GM21367 (cell line): ENCODE measurements at regions not wholly inside any gene's neighbourhood (a gene's known extent, or its start where the extent isn't known, plus 50 kb on each side); places are given as distances from the start of the nearest gene placed in this dataset.
"Not testable (repeated sequence)": the region's sequence is repeated elsewhere in the genome, so short reads cannot be mapped to it uniquely, and the experiment has no call there.

Source experiments
- ATAC-seq: cut with Tn5 transposase; IDR thresholded peaks from one replicate; pipeline ENCODE4 v1.9.1; 2021; ENCODE audit not compliant: unreplicated experiment

DNA sequence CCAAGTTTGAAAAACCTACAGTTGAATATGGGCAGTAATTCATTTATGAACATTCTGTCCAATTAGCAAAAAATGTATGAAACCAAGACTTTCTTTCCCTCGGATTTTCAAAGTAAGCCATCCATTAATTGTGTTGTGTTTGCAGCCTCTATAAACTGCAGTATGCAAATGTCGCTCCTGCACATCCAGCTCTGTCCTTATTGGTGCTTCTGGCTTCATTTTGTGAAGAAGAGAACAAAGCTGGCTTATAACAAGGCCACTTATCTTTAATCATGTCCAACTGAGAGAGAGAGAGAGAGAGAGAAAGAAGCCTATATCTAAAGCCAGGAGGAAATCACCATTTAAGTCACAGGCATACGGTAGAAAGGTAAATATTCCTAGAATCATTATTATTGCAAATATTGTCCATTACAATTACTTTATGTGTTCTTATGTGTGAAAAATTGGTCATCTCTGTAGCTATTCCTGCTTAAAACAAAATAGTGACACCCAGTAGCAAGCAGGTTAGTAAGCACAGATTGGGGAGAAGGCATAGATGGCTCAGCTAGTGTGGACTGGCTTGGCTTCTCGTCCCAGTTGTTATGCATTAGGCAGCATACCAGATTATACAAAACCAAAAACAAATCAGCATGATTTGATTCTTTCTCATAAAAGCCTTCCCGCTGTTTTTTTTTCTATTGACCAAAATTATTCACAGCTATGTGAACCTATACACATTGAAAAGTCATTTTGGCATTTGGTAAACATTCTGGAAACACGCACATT is 726.4 kb upstream of the SOX11 start:
- ATAC-seq, result no peak

DNA sequence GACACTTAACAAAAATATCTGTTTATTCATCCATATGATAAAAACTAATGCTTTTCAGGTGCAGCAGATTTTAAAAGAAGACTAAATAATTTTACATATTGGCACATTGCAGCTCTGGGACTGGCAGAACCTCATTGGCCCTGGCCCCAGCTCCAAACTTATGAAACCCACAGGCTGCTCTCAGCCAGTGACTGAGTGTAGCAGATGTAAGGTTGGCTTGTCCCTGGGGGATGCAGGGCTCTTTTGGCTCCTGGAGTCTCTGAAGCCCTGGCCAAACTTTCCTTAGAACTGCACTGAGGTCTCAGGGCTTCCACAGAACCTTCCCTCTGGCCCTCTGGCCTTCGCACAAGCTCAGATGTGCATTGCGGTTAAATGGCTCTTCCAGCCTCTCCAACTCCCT is 725.0 kb upstream of the SOX11 start:
- no peak for ATAC-seq

DNA sequence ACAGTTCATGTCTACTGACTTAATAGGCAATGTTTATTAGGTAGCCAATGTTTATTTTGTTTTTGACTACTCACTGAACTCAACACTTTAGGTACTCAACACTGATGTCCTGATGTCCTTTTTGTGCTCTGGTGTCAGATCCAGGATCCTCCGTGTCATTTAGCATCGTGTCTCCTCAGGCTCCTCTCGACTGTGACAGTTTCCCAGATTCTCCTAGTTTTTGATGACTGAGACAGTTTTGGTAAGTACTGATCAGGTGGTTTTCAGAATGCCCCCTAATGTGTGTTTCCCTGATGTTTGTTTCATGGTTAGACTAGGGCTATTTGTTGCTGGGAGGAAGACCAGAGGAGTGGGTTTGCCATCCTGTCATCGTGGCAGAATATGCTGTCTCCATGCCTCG is 719.7 kb upstream of the SOX11 start:
- no peak for ATAC-seq

DNA sequence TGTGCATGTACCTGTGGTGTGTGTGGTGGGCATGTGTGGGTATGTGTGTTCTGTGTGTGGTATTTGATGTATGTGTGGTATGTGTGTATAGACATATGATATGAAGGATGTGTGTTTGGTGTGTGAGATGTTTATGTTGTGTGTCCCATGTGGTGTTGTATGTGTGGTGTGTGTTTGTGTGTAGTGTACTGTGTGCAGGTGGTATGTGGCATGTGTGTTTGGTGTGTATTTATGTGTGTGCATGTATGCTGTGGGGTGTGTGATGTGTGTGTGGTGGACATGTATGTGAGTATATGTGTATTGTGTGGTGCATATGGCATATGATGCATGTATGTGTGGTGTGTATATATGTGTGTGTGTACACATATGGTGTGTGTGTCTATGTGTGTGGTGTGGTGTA is 718.8 kb upstream of the SOX11 start:
- ATAC-seq, result no peak

DNA sequence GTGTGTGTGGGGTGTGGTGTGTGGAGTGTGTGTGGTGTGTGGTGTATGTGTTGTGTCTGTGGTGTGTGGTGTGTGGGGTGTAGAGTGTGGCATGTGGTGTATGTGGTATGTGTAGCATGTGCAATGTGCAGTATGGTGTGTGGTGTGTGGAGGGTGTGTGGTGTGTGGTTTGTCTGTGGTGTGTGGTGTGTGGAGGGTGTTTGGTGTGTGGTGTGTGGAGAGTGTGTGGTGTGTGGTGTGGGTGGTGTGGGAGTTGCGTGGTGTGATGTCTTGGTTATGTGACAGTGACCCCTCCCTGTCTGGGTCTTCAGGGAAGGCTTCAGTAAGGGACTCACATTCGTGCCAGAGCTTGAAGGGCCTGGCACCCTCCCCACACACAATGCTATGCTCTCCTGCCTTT is 718.2 kb upstream of the SOX11 start:
- ATAC-seq, result no peak

DNA sequence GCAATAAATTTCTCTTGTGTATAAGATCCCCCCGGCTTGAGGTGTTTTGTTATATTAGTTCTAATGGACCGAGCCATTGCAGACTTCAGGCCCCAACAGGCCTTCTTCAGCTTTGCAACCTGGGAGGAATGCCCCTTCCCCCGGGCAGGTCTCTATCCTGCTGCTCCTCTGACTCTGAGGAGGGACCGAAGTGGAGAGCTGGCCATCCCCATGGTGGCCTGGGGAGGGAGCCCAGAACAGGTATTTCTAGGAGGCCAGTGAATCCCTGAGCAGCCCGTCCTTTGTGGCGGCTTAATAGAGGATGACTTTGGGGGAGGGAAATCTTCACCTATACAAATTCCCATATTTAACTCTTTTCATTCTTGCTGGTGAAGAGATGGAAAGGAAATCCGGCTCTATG is 715.8 kb upstream of the SOX11 start:
- no peak for ATAC-seq

DNA sequence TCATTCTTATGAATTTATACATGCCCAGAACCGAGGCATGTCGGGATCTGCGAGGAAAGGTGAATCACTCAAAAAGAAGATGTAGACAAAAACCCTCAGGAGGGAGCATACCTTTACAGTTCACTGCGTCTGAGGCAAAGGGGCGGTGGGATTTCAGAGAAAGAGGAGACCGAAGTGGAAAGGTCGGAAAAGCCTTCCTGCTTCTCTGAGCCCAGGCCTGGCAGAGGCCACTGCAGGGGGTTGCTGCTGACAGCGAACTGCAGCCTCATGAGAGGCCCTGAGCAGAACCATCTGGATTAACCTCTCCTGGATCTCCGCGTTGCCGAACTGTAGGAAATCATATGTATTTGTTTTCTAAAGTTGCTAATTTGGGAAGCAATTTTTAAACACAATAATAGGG is 713.1 kb upstream of the SOX11 start:
- ATAC-seq, result no peak

DNA sequence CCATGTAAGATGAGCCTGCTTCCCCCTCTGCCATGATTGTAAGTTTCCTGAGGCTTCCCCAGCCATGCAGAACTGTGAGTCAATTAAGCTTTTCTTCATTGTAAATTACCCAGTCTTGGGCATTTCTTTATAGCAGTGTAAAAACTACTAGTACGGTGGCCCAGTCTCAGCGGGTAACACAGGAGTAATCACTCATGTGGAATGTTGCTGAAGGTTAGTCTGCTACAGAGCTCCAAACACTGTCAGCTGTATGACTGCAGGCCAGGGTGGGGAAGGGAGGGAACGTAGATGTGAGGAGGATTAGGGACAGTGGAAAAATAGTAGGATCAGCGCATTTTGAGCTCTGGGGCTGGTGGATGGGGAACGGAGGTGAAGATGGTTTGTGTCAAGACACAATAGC is 711.2 kb upstream of the SOX11 start:
- ATAC-seq, result no peak

DNA sequence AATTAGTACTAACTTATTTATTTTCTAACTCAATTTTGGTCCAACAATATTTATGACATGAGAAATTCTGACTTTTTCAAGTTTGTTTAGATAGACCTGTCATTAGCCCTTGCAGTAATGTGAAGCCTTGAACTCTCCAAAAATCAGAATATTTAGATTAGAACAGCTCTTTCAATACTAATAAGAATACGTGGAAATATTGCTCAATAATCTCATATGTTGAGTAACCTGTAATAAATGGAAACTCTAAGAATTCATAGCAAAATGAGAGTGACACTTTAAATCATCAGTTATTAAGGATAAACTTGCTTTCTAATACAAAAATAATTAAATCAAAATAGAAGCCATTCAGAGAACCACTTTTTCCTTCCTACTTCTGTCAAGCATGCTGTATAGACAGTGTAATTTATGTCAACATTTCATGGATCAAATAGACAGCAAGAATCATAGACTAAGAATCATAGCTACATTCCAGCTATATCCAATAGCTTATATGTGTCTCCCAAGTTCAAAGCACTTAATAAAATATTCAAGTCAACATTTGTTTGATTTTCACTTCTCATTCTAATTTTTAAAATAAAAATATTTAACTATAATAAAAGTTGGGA is 710.3 kb upstream of the SOX11 start:
- ATAC-seq, result no peak

DNA sequence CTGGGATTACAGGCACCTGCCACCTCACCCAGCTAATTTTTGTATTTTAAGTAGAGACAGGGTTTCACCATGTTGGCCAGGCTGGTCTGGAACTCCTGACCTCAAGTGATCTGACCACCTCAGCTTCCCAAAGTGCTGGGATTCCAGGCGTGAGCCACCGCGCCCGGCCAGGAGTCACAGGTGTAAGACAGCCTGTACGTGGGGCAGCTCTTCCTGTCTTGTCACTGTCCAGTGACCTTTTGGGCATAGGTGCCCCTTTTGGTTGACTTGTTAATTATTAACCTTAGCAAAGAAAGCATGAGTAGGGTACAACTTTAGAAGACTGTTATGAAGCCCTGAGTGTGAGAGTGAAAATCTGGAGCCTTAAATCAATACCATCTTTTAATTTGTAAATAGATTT is 703.7 kb upstream of the SOX11 start:
- ATAC-seq, result not testable (repeated sequence)

DNA sequence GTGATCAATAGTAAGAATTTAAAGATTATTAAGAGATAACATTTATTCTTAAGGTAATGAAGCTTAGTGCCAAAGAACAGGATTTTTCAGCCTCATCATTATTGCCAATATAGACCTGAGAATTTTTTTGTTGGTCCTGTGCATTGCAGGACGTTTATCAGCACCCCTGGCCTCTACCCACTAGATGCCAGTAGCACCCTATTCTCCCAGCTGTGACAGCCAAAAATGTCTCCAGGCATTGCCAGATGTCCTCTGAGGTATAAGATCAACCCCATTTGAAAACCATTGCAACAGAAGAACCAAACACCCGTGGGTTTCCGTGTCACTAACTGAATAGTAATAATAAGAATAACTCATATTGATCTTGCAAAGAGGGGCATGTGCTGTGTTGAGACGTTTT is 700.0 kb upstream of the SOX11 start:
- ATAC-seq, result no peak

DNA sequence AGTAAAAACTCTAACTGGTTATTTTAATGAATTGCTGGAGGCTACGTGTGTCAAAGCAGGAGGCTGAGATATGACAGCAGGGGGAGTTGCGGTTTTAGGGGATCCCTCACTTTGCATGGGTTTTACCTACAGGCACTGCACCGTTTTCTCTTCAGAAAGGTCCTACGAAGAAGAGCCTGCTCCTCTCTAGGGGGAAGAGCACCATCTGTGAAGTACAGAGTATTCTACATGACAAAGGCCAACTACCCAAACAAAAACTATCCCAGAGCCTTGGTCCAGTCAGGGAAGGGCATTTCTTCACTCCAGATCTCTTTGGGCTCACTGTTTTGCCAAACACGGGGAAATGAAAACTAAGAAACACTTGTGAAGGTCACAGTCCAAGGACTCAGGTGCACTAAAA is 696.7 kb upstream of the SOX11 start:
- ATAC-seq, result no peak

DNA sequence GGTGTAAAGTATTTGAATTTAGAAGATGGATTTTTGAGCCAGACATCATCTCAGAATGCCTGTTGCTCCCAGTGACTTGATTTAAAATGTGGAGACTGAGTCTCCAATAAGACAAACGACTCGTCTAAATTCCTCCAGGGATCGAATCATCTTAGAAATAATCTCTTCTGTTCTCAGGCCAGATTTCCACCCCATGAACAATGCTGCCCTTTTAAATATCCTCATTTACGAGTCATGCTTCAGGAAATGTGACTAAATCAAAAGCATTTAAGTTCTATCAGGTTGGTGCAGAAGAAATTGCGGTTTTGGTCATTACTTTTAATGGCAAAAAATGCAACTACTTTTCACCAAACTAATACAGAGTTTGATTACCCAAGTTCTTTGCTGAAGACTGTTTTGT is 684.6 kb upstream of the SOX11 start:
- ATAC-seq, result no peak

DNA sequence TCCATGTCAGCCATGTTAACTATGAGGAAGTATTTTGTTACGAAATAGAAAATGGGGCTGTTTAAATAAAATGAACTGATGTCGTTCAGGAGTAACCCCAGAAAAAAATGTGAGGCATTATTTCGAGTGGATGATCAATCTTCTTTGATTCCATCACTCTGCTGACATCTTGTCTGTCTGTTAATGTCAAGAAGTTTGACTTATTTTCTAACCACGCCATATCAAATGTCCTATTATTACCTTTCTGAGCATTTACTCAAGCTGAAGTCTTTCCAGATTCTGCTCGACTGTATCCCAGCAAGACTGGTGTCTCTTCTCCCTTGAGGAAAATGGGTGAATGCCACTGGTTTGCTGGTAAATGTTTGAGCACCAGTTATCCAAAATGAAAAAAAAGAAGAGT is 672.9 kb upstream of the SOX11 start:
- no peak for ATAC-seq

DNA sequence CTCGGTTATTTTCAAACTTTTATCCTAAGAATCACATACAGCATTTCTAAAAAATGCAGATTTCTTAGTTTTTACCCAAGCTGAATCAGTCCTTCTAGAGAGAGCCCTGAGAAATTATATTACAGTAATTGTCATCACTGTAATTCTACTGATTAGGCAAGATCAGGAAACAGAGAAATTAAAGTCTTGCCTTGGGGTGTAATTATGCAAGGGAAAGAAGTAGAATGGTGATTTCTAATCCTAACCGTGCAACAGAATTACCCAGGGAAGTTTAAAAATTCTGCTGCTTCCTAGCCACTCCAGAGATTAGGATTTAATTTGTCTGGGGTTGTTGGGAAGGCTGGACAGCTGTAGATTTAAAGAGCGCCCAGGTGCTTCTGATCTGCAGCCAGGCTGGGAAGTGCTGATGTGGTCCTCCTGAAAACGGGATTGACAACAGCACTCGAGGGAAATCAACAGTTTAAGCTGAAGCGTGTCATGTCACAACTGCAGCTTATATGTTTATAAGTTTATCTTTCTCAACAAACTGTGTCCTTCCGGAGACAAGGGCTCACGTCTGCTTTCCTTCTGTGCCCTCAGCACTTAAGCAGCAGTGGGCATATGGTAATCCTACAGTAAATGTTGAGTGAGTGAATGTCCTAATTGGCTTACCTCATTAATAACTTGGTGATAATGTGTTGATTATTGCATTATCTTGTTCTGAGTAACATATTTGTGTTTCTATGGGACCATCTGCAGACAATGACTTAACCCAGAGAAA is 671.9 kb upstream of the SOX11 start:
- no peak for ATAC-seq

DNA sequence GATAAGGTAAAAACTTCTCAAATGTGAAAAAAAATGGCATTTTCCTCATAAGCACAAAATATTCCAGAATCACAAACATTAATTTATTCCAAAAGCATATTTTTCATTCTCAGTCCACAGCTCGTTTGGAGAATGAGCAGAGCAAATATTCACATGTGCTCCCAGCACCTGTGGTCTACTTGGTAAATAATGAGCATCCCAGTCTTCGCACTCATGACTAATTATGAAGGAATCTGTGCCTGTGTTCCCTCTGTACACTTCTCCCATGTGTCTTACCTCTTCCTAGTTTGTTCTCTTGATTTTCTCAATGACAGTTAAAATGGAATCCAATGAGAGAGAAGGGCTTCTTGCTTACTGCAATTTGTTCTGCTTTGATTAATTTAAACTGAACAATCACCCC is 671.0 kb upstream of the SOX11 start:
- ATAC-seq, result no peak

DNA sequence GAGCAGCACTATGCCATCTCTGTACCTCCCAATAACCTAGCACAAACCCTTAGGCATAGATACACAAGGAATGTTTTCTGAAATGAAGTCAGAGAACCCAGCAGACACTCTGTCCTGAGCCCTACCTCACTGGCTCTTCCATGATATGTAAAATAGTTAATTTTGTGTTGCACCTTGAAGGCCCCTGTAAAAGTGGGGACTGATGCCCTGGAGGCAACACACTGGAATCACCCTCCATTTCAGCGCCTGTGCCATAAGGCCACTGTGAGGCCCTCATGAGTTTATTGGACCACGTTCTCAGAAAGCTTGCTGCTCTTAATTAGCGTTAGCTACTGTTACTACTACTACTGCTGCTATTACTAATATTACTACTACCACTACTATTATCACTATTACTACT is 670.1 kb upstream of the SOX11 start:
- ATAC-seq, result no peak

DNA sequence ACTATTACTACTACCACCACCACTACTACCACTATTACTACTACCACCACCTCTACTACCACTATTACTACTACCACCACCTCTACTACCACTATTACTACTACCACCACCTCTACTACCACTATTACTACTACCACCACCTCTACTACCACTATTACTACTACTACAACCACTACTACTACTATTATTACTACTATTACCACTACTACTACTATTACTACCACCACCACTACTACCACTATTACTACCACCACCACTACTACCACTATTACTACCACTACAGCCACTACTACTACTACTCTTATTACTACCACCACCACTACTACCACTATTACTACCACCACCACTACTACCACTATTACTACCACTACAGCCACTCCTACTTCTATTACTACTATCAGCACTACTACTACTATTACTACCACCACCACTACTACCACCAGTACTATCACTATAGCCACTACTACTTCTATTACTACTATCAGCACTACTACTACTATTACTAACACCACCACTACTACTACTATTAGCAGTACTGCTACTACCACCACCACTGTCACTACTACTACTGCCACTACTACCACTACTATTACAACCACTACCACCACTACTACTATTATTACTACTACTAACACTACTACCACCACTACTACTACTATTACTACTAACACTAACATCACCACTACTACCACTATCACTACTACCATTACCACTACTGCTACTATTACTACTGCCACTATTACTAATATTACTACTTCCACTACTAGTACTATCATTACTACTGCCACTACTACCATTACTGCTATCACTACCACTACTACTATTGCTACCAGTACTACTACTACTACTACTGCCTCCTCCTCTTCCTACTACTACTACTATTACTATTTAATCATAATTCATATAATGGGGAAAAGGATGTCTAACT is 669.2 kb upstream of the SOX11 start:
- not testable (repeated sequence) for ATAC-seq

DNA sequence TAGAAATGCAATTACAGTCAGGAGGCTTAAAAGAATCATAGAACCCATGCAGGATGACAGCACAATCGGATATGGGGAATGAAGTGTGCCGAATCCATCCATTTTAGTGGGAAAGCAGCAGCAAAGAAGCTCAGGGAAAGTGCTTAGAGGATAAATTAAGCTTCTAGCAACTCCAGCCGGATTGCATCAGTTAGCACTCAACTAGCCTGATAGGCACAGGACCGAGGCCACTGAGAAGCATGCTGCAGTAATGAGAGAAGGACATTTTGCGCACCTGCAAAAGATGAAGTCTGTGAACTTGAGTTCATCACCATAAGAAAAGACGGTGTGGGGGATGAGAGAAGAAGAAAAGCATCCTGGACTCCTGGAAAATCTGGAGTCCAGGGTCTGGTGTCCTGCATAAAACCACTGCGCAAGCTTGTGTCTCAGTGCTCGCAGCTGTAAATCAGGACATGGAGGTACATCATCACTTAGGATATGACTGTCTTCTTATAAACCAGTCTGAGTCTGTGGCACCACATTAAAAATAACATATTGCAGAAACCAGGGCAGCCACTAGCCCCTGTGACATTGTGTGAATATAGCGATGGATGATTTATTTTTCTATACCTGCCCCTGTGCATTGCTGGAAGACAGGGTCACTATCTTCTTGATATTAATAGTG is 665.5 kb upstream of the SOX11 start:
- ATAC-seq, result no peak

DNA sequence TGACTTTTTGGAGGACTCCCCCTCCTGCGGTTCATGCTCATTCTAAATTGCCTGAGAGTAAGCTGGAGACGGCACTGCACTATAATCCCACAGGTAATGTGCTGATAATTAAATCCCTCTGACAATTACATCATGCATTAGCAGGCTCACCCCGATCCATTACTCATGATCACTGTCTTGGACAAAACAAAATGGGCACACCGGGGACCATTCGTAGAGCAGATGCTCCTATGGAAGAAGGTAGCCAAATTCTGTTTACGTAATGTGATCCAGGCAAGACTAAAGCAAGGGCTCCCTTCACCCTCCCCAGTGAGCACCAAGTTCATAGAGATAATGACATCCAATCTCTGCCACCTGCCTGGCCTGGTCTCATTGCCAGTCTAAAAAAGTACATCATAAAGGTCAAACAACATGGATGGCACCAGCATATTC is 657.1 kb upstream of the SOX11 start:
- ATAC-seq, result no peak

DNA sequence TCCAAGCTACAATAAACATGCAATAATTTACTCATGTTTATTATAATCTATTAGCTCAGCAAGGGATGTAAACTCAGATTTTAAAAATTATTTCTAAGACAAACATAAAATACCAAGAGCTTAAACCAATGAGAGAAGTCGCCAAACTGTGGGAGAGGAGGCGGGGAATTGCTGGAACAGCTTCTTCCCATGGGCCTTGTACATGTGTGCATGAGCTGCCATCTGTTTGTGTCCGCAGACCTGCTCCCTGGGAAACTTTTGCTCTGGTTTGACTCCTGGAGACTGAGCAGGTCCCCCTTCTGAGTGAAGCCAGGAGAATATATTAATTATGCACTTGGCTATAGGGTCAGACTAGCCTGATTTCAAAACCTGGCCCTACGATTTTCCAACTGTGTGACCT is 655.9 kb upstream of the SOX11 start:
- ATAC-seq, result no peak
